ENCODE measurements at regions not wholly inside any gene's neighbourhood (a gene's known extent, or its start where the extent isn't known, plus 50 kb on each side); places are given as distances from the start of the nearest gene placed in this dataset.
"Not testable (repeated sequence)": the region's sequence is repeated elsewhere in the genome, so short reads cannot be mapped to it uniquely, and the experiment has no call there.

GRCh38 chr11:101715281-101715680 is 131.5 kb upstream of the TRPC6 start:
- Histone ChIP-seq H3K79me2 (ENCODE audit: low read length) (no peaks in the 10 kb centered on the region), H3K27me3 (ENCODE audit: low read length) (no peaks in the 10 kb centered on the region), H3K36me3 (ENCODE audit: insufficient read depth, low read length) (no peaks in the 10 kb centered on the region), H2AFZ (ENCODE audit: low read length) (no peak overlapping the region), H3K4me2 (ENCODE audit: low read depth, low read length, poor library complexity, severe bottlenecking) (no peak overlapping the region), H3K9me3 (ENCODE audit: low read length) (peaks cover 17% of the 10 kb centered on the region; the same call in 1 of the 2 replicates), H3K4me3 (ENCODE audit: low read length) (no peak overlapping the region), H3K27ac (ENCODE audit: low read length) (no peak overlapping the region), H3K9me2 (replicated peaks; ENCODE audit: insufficient read depth, low read length) (no peaks in the 10 kb centered on the region; the same call in 1 of the 2 replicates), H3K9ac (ENCODE audit: low read length) (no peak overlapping the region), H4K20me1 (ENCODE audit: insufficient read depth, low read depth, low read length) (no peaks in the 10 kb centered on the region), H3K4me1 (ENCODE audit: low read length) (no peaks in the 10 kb centered on the region)
- DNase-seq, result no peak

- H3K36me3 ChIP-seq (ENCODE audit: insufficient read depth, low read length), result no peaks in the 10 kb centered on the region
- H3K27me3 ChIP-seq (ENCODE audit: low read length), result no peaks in the 10 kb centered on the region
- H3K4me2 ChIP-seq (ENCODE audit: low read depth, low read length, poor library complexity, severe bottlenecking), result no peak overlapping the region
- no peaks in the 10 kb centered on the region for H3K79me2 ChIP-seq (ENCODE audit: low read length)
- no peak overlapping the region for H3K9ac ChIP-seq (ENCODE audit: low read length)
- H3K4me1 ChIP-seq (ENCODE audit: low read length), result no peaks in the 10 kb centered on the region
- no peak overlapping the region for H3K4me3 ChIP-seq (ENCODE audit: low read length)
- H3K9me3 ChIP-seq (ENCODE audit: low read length), result peaks cover 24% of the 10 kb centered on the region
- DNase-seq, result no peak
- H3K27ac ChIP-seq (ENCODE audit: low read length), result no peak overlapping the region
- H4K20me1 ChIP-seq (ENCODE audit: insufficient read depth, low read depth, low read length), result no peaks in the 10 kb centered on the region
- no peaks in the 10 kb centered on the region for H3K9me2 ChIP-seq (replicated peaks; ENCODE audit: insufficient read depth, low read length)
- H2AFZ ChIP-seq (ENCODE audit: low read length), result no peak overlapping the region
Measured at GRCh38 chr11:101707477-101707876, 123.7 kb upstream of the TRPC6 start.

GRCh38 chr11:101706541-101706940 is 122.7 kb upstream of the TRPC6 start:
- no peaks in the 10 kb centered on the region for H3K36me3 ChIP-seq (ENCODE audit: insufficient read depth, low read length)
- no peak overlapping the region for H3K4me2 ChIP-seq (ENCODE audit: low read depth, low read length, poor library complexity, severe bottlenecking)
- H3K9ac ChIP-seq (ENCODE audit: low read length), result no peak overlapping the region
- no peaks in the 10 kb centered on the region for H4K20me1 ChIP-seq (ENCODE audit: insufficient read depth, low read depth, low read length)
- no peaks in the 10 kb centered on the region for H3K9me2 ChIP-seq (replicated peaks; ENCODE audit: insufficient read depth, low read length)
- H2AFZ ChIP-seq (ENCODE audit: low read length), result no peak overlapping the region
- H3K9me3 ChIP-seq (ENCODE audit: low read length), result peaks cover 21% of the 10 kb centered on the region
- H3K27me3 ChIP-seq (ENCODE audit: low read length), result no peaks in the 10 kb centered on the region
- no peak overlapping the region for H3K4me3 ChIP-seq (ENCODE audit: low read length)
- DNase-seq, result no peak
- no peaks in the 10 kb centered on the region for H3K79me2 ChIP-seq (ENCODE audit: low read length)
- no peaks in the 10 kb centered on the region for H3K4me1 ChIP-seq (ENCODE audit: low read length)
- H3K27ac ChIP-seq (ENCODE audit: low read length), result no peak overlapping the region

- H3K9me2 ChIP-seq (replicated peaks; ENCODE audit: insufficient read depth, low read length), result no peaks in the 10 kb centered on the region
- no peak overlapping the region for H3K4me3 ChIP-seq (ENCODE audit: low read length)
- no peaks in the 10 kb centered on the region for H3K36me3 ChIP-seq (ENCODE audit: insufficient read depth, low read length)
- H4K20me1 ChIP-seq (ENCODE audit: insufficient read depth, low read depth, low read length), result no peaks in the 10 kb centered on the region
- no peaks in the 10 kb centered on the region for H3K4me1 ChIP-seq (ENCODE audit: low read length)
- no peak overlapping the region for H3K9ac ChIP-seq (ENCODE audit: low read length)
- H3K27ac ChIP-seq (ENCODE audit: low read length), result no peak overlapping the region
- no peak for DNase-seq
- H3K9me3 ChIP-seq (ENCODE audit: low read length), result peaks cover 21% of the 10 kb centered on the region
- no peak overlapping the region for H2AFZ ChIP-seq (ENCODE audit: low read length)
- no peaks in the 10 kb centered on the region for H3K27me3 ChIP-seq (ENCODE audit: low read length)
- H3K4me2 ChIP-seq (ENCODE audit: low read depth, low read length, poor library complexity, severe bottlenecking), result no peak overlapping the region
- no peaks in the 10 kb centered on the region for H3K79me2 ChIP-seq (ENCODE audit: low read length)
Measured at GRCh38 chr11:101705972-101706371, 122.2 kb upstream of the TRPC6 start.

- H3K36me3 ChIP-seq (ENCODE audit: insufficient read depth, low read length); H3K4me3 ChIP-seq (ENCODE audit: low read length); DNase-seq; H3K27me3 ChIP-seq (ENCODE audit: low read length); H3K4me1 ChIP-seq (ENCODE audit: low read length); H3K27ac ChIP-seq (ENCODE audit: low read length); H3K9ac ChIP-seq (ENCODE audit: low read length); H4K20me1 ChIP-seq (ENCODE audit: insufficient read depth, low read depth, low read length); H3K9me2 ChIP-seq (replicated peaks; ENCODE audit: insufficient read depth, low read length); H3K79me2 ChIP-seq (ENCODE audit: low read length); H2AFZ ChIP-seq (ENCODE audit: low read length); H3K4me2 ChIP-seq (ENCODE audit: low read depth, low read length, poor library complexity, severe bottlenecking): not testable (repeated sequence)
- H3K9me3 ChIP-seq (ENCODE audit: low read length), result peaks cover 14% of the 10 kb centered on the region
Measured at GRCh38 chr11:101694869-101695268, 111.1 kb upstream of the TRPC6 start.

GRCh38 chr11:101692980-101693379 is 109.2 kb upstream of the TRPC6 start:
- H2AFZ ChIP-seq (ENCODE audit: low read length), result no peak overlapping the region
- no peak overlapping the region for H3K9ac ChIP-seq (ENCODE audit: low read length)
- no peak overlapping the region for H3K4me3 ChIP-seq (ENCODE audit: low read length)
- H3K27me3 ChIP-seq (ENCODE audit: low read length), result no peaks in the 10 kb centered on the region
- H3K9me2 ChIP-seq (replicated peaks; ENCODE audit: insufficient read depth, low read length), result peaks cover 3% of the 10 kb centered on the region; the same call in 1 of the 2 replicates
- H3K4me1 ChIP-seq (ENCODE audit: low read length), result no peaks in the 10 kb centered on the region
- no peaks in the 10 kb centered on the region for H4K20me1 ChIP-seq (ENCODE audit: insufficient read depth, low read depth, low read length)
- no peaks in the 10 kb centered on the region for H3K36me3 ChIP-seq (ENCODE audit: insufficient read depth, low read length)
- no peak overlapping the region for H3K4me2 ChIP-seq (ENCODE audit: low read depth, low read length, poor library complexity, severe bottlenecking)
- H3K27ac ChIP-seq (ENCODE audit: low read length), result no peak overlapping the region
- no peak for DNase-seq
- H3K79me2 ChIP-seq (ENCODE audit: low read length), result no peaks in the 10 kb centered on the region
- H3K9me3 ChIP-seq (ENCODE audit: low read length), result peaks cover 21% of the 10 kb centered on the region

- H3K36me3 ChIP-seq (ENCODE audit: insufficient read depth, low read length), result no peaks in the 10 kb centered on the region
- no peaks in the 10 kb centered on the region for H3K4me1 ChIP-seq (ENCODE audit: low read length)
- H2AFZ ChIP-seq (ENCODE audit: low read length), result no peak overlapping the region
- DNase-seq, result no peak
- H3K27me3 ChIP-seq (ENCODE audit: low read length), result no peaks in the 10 kb centered on the region
- no peak overlapping the region for H3K4me3 ChIP-seq (ENCODE audit: low read length)
- H4K20me1 ChIP-seq (ENCODE audit: insufficient read depth, low read depth, low read length), result no peaks in the 10 kb centered on the region
- H3K27ac ChIP-seq (ENCODE audit: low read length), result no peak overlapping the region
- peaks cover 13% of the 10 kb centered on the region for H3K9me3 ChIP-seq (ENCODE audit: low read length)
- no peak overlapping the region for H3K4me2 ChIP-seq (ENCODE audit: low read depth, low read length, poor library complexity, severe bottlenecking)
- no peak overlapping the region for H3K9ac ChIP-seq (ENCODE audit: low read length)
- no peaks in the 10 kb centered on the region for H3K79me2 ChIP-seq (ENCODE audit: low read length)
- 0 out of 2 replicates have a peak, but pooled peaks cover 3% of the 10 kb centered on the region for H3K9me2 ChIP-seq (replicated peaks; ENCODE audit: insufficient read depth, low read length)
Measured at GRCh38 chr11:101686514-101686913, 102.7 kb upstream of the TRPC6 start.

- no peak for DNase-seq
- 0 out of 2 replicates have a peak, but pooled peaks cover 4% of the 10 kb centered on the region for H3K9me2 ChIP-seq (replicated peaks; ENCODE audit: insufficient read depth, low read length)
- no peak overlapping the region for H3K9ac ChIP-seq (ENCODE audit: low read length)
- H3K27me3 ChIP-seq (ENCODE audit: low read length), result no peaks in the 10 kb centered on the region
- no peaks in the 10 kb centered on the region for H4K20me1 ChIP-seq (ENCODE audit: insufficient read depth, low read depth, low read length)
- no peak overlapping the region for H2AFZ ChIP-seq (ENCODE audit: low read length)
- no peaks in the 10 kb centered on the region for H3K4me1 ChIP-seq (ENCODE audit: low read length)
- no peak overlapping the region for H3K4me2 ChIP-seq (ENCODE audit: low read depth, low read length, poor library complexity, severe bottlenecking)
- H3K27ac ChIP-seq (ENCODE audit: low read length), result no peak overlapping the region
- peaks cover 7% of the 10 kb centered on the region; the same call in 1 of the 2 replicates for H3K9me3 ChIP-seq (ENCODE audit: low read length)
- H3K36me3 ChIP-seq (ENCODE audit: insufficient read depth, low read length), result no peaks in the 10 kb centered on the region
- H3K4me3 ChIP-seq (ENCODE audit: low read length), result no peak overlapping the region
- H3K79me2 ChIP-seq (ENCODE audit: low read length), result no peaks in the 10 kb centered on the region
Measured at GRCh38 chr11:101668236-101668635, 84.4 kb upstream of the TRPC6 start.

GRCh38 chr11:101666916-101667315 is 83.1 kb upstream of the TRPC6 start:
- no peaks in the 10 kb centered on the region for H3K27me3 ChIP-seq (ENCODE audit: low read length)
- no peak overlapping the region for H2AFZ ChIP-seq (ENCODE audit: low read length)
- H3K27ac ChIP-seq (ENCODE audit: low read length), result no peak overlapping the region
- H3K9me3 ChIP-seq (ENCODE audit: low read length), result peaks cover 10% of the 10 kb centered on the region
- H3K9me2 ChIP-seq (replicated peaks; ENCODE audit: insufficient read depth, low read length), result 0 out of 2 replicates have a peak, but pooled peaks cover 2% of the 10 kb centered on the region
- H3K4me2 ChIP-seq (ENCODE audit: low read depth, low read length, poor library complexity, severe bottlenecking), result no peak overlapping the region
- H3K4me1 ChIP-seq (ENCODE audit: low read length), result no peaks in the 10 kb centered on the region
- H3K4me3 ChIP-seq (ENCODE audit: low read length), result no peak overlapping the region
- H3K79me2 ChIP-seq (ENCODE audit: low read length), result no peaks in the 10 kb centered on the region
- no peaks in the 10 kb centered on the region for H3K36me3 ChIP-seq (ENCODE audit: insufficient read depth, low read length)
- no peak overlapping the region for H3K9ac ChIP-seq (ENCODE audit: low read length)
- no peak for DNase-seq
- no peaks in the 10 kb centered on the region for H4K20me1 ChIP-seq (ENCODE audit: insufficient read depth, low read depth, low read length)
